Gastrocnemius medialis (tissue), 4 donors: ENCODE measurements at regions not wholly inside any gene's neighbourhood (a gene's known extent, or its start where the extent isn't known, plus 50 kb on each side); places are given as distances from the start of the nearest gene placed in this dataset.

Experiments
- ATAC-seq, 2 donors: fragments of 150-250 bp; one replicate each; pipeline ENCODE4 v1.9.1; 2016
- DNase-seq, 2 donors: peaks; one replicate each; pipeline ENCODE4 v3.0.0-alpha.2; 2019
- H3K27ac ChIP-seq, 4 donors: fragments of 200-600 bp; sonication (generic); 1 replicate in 1 of 4; 2 replicates in 3 of 4; pipeline ENCODE4 v1.5.1; 2016 to 2018; ENCODE audit warnings: mild to moderate bottlenecking in 2 of 4, moderate library complexity in 1 of 4
- H3K27me3 ChIP-seq, 3 donors: fragments of 200-600 bp; sonication (generic) in 2 of 3; 1 replicate in 1 of 3; 2 replicates in 2 of 3; pipeline versions ENCODE4 v1.5.1 to v1.6.0; 2016 to 2019; ENCODE audit warnings: mild to moderate bottlenecking in 1 of 3, moderate library complexity in 1 of 3
- H3K36me3 ChIP-seq, 2 donors: fragments of 200-600 bp; sonication (generic) in 1 of 2; one replicate each; pipeline ENCODE4 v1.5.1; 2017 to 2018
- H3K4me1 ChIP-seq, 2 donors: fragments of 200-600 bp; sonication (generic) in 1 of 2; one replicate each; pipeline ENCODE4 v1.5.1; 2016 to 2017; ENCODE audit warnings: mild to moderate bottlenecking in 2 of 2
- H3K4me3 ChIP-seq, 4 donors: fragments of 200-600 bp; sonication (generic) in 3 of 4; 1 replicate in 1 of 4; 2 replicates in 3 of 4; pipeline ENCODE4 v1.5.1; 2016 to 2019; ENCODE audit warnings: mild to moderate bottlenecking in 2 of 4
- H3K9me3 ChIP-seq, 3 donors: fragments of 200-600 bp; sonication (generic) in 2 of 3; 1 replicate in 1 of 3; 2 replicates in 2 of 3; pipeline ENCODE4 v1.5.1; 2016 to 2019
- CTCF ChIP-seq, 5 experiments: fragments of 450-650 bp in 3 of 5; fragments of 200-600 bp in 2 of 5; sonication (generic) in 2 of 5; IDR thresholded peaks in 4 of 5; conservative IDR thresholded peaks in 1 of 5; 1 replicate in 4 of 5; 2 replicates in 1 of 5; pipeline ENCODE4 v1.5.1; 2016 to 2019; ENCODE audit warnings: antibody characterized with exemption in 5 of 5, mild to moderate bottlenecking in 3 of 5, moderate library complexity in 3 of 5
- POLR2A ChIP-seq, 2 donors: fragments of 450-650 bp; IDR thresholded peaks; one replicate each; pipeline ENCODE4 v1.6.1; 2017; ENCODE audit warnings: antibody characterized with exemption in 2 of 2, mild to moderate bottlenecking in 2 of 2, moderate library complexity in 2 of 2
- in situ Hi-C, 4 donors: fragments of 200-750 bp; cut with MboI; loops; one replicate each; pipeline versions ENCODE4 v1.15.0 to v1.8.0; 2017; ENCODE audit warnings: low sequenced_read_pairs in 4 of 4
- intact Hi-C: fragments of 100-400 bp; cut with DNase I; formaldehyde crosslinking; loops from one replicate; pipeline ENCODE4 v1.15.1; 2023; ENCODE audit warnings: low total_unique reads

GRCh38 chr6:156114541-156114940, 658.9 kb upstream of the NOX3 start:
- intact Hi-C loops (no loop called here), in situ Hi-C loops (no loop called here)
- Histone ChIP-seq H3K4me1 (no peaks in the 10 kb centered on the region), H3K27ac (no peak overlapping the region), H3K4me3 (no peak overlapping the region), H3K9me3 (no peaks in the 10 kb centered on the region), H3K36me3 (no peaks in the 10 kb centered on the region), H3K27me3 (no peaks in the 10 kb centered on the region)
- ATAC-seq (no peak), DNase-seq (no peak)
- TF ChIP-seq CTCF (IDR thresholded peaks at IDR 0.05 in 4 of 5, conservative IDR thresholded peaks at IDR 0.05 in 1 of 5) (no peak), POLR2A (IDR thresholded peaks at IDR 0.05) (no peak)

- no peak for TF ChIP-seq POLR2A (IDR thresholded peaks at IDR 0.05)
- no peak for TF ChIP-seq CTCF (IDR thresholded peaks at IDR 0.05 in 4 of 5, conservative IDR thresholded peaks at IDR 0.05 in 1 of 5)
- Histone ChIP-seq H3K36me3 (no peaks in the 10 kb centered on the region), H3K4me3 (no peak overlapping the region), H3K9me3 (no peaks in the 10 kb centered on the region), H3K27ac (no peak overlapping the region), H3K27me3 (no peaks in the 10 kb centered on the region), H3K4me1 (no peaks in the 10 kb centered on the region)
- intact Hi-C loops (no loop called here), in situ Hi-C loops (no loop called here)
- DNase-seq (no peak), ATAC-seq (no peak)
Measured at GRCh38 chr6:156113631-156114030, 658.0 kb upstream of the NOX3 start.

- intact Hi-C loops (no loop called here), in situ Hi-C loops (no loop called here)
- Histone ChIP-seq H3K27me3 (no peaks in the 10 kb centered on the region), H3K4me3 (no peak overlapping the region), H3K27ac (no peak overlapping the region), H3K36me3 (no peaks in the 10 kb centered on the region), H3K4me1 (no peaks in the 10 kb centered on the region), H3K9me3 (no peaks in the 10 kb centered on the region)
- TF ChIP-seq CTCF (IDR thresholded peaks at IDR 0.05 in 4 of 5, conservative IDR thresholded peaks at IDR 0.05 in 1 of 5) (no peak), POLR2A (IDR thresholded peaks at IDR 0.05) (no peak)
- ATAC-seq (no peak), DNase-seq (no peak)
Measured at GRCh38 chr6:156111913-156112312, 656.3 kb upstream of the NOX3 start.

GRCh38 chr6:156110249-156110648, 654.6 kb upstream of the NOX3 start:
- H3K9me3 ChIP-seq = no peaks in the 10 kb centered on the region
- in situ Hi-C loops = no loop called here
- H3K36me3 ChIP-seq = no peaks in the 10 kb centered on the region
- intact Hi-C loops = no loop called here
- no peak overlapping the region for H3K4me3 ChIP-seq
- no peaks in the 10 kb centered on the region for H3K4me1 ChIP-seq
- TF ChIP-seq CTCF (IDR thresholded peaks at IDR 0.05 in 4 of 5, conservative IDR thresholded peaks at IDR 0.05 in 1 of 5) (no peak), POLR2A (IDR thresholded peaks at IDR 0.05) (no peak)
- DNase-seq (no peak), ATAC-seq (no peak)
- H3K27ac ChIP-seq = no peak overlapping the region
- H3K27me3 ChIP-seq = no peaks in the 10 kb centered on the region

- Histone ChIP-seq H3K4me1 (no peaks in the 10 kb centered on the region), H3K36me3 (no peaks in the 10 kb centered on the region), H3K27ac (no peak overlapping the region), H3K9me3 (no peaks in the 10 kb centered on the region), H3K4me3 (no peak overlapping the region), H3K27me3 (no peaks in the 10 kb centered on the region)
- DNase-seq = no peak
- intact Hi-C loops (no loop called here), in situ Hi-C loops (no loop called here)
- TF ChIP-seq CTCF (IDR thresholded peaks at IDR 0.05 in 4 of 5, conservative IDR thresholded peaks at IDR 0.05 in 1 of 5) (no peak), POLR2A (IDR thresholded peaks at IDR 0.05) (no peak)
- ATAC-seq = no peak
Measured at GRCh38 chr6:156109713-156110112, 654.1 kb upstream of the NOX3 start.
